ENCODE measurements at regions not wholly inside any gene's neighbourhood (a gene's known extent, or its start where the extent isn't known, plus 50 kb on each side); places are given as distances from the start of the nearest gene placed in this dataset.
"Not testable (repeated sequence)": the region's sequence is repeated elsewhere in the genome, so short reads cannot be mapped to it uniquely, and the experiment has no call there.

DNA sequence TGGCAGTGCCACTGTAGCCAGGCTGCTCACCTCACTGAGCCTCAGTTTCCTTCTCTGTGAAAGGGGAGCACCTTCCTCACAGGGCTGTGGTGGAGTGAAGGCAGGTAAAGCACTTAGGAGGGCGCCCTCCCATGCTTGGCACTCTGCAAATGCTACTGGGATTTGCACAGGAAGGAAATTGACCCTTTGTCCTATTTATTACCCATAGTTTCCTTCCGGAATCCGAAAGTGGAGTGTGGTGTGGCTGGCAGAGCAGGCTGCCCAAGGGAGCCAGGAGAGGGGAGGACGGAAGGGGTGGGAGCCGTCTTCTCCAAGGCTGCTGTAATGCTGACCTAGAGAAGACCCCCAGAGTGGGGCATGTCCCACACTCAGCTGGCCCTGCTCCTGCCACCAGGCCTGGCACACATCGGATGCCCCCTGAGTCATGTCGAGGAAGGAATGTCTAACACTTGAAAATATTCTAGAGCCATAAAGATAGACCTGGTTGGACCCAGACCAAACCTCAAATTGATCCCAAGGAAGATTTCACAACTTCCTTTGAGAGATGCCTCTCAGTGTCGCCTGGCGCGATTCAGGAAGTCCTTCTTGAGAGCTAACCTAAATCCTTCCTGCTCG is 107.3 kb downstream of the TNFRSF13B start:
- H3K9me3 ChIP-seq (replicated peaks in 1 of 3); H3K36me3 ChIP-seq (replicated peaks in 1 of 2); H3K27me3 ChIP-seq; H3K4me1 ChIP-seq (replicated peaks in 1 of 2); H3K4me3 ChIP-seq; intact Hi-C loops (cut with DNase I); H3K27ac ChIP-seq; DNase-seq: not testable (repeated sequence)
- WGBS, 4 donors, result 68% methylated on average over 5 of the region's 11 CpGs; no CpG with 5 or more reads in 3 of the 4 donors

DNA sequence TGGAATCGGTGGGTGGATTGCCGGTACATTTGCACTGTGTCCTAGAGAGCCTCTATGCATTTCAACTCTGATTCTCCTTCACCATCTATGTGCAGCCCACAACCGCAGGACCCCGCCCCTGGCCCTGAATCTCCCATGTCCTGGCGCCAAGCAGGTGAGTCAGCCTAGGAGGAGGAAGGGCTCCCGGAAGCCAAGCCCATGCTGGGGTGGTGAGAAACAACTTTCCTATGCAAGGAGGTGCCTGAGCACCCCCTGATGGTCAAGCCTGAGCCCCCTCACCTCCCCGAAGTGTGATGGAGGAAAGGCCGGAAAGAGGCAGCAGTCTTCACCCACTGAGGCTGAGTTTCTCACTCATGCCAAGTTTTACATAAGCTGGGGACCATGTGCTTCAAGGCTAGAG is 110.8 kb downstream of the TNFRSF13B start:
- intact Hi-C loops (cut with DNase I), result not testable (repeated sequence)

DNA sequence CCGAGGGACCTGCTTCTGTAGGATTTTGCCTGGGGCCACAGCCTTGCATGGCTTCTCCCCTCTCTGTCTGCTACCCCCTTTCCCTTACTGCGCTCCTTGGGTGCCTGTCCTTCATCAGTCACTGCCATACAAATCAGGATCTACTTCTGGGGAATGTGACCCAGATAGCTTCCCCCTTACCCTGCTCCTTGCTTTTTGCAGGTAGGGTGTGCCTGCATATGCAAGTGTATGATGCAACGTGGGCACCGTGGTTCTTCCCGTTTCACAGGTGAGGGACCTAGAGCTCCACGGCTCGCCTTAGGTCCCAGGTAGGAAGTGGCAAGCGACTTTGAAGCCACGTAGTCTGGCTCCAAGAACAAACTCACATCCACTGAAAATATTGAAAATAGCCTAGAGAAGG is 111.5 kb downstream of the TNFRSF13B start:
- H3K36me3 ChIP-seq (replicated peaks in 1 of 2); DNase-seq; H3K4me3 ChIP-seq; H3K9me3 ChIP-seq (replicated peaks in 1 of 3); H3K27ac ChIP-seq; H3K4me1 ChIP-seq (replicated peaks in 1 of 2); intact Hi-C loops (cut with DNase I); H3K27me3 ChIP-seq: not testable (repeated sequence)
- 86 to 91% (median 88%) methylated on average over 9 of the region's 9 CpGs for WGBS, 4 donors

More for the DNA sequence above, 110.8 kb downstream of the TNFRSF13B start:
- not testable (repeated sequence) for H3K27ac ChIP-seq; H3K27me3 ChIP-seq; H3K4me1 ChIP-seq (replicated peaks in 1 of 2); H3K36me3 ChIP-seq (replicated peaks in 1 of 2); DNase-seq; H3K9me3 ChIP-seq (replicated peaks in 1 of 3); H3K4me3 ChIP-seq
- 63 to 85% (median 77%) methylated on average over 3 to 8 of the region's 8 CpGs for WGBS, 4 donors

DNA sequence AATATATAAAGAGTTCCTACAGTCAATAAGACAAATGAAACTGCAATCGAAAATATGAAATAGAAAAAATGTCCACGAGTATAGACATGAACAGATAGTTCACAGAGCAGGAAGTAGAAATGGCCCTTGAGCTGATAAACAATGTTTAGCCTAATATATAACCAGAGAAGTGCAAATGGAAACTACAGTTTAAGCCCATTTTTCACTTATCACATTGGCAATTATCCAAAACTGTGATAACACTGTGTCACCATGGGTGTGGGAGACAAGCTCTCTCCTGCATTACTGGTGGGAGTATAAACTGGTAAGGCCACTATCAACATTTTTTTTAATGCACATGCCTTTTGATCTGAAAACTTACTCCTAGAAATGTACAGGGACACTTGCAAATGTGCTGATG is 112.4 kb downstream of the TNFRSF13B start:
- H3K36me3 ChIP-seq (replicated peaks in 1 of 2); DNase-seq; H3K9me3 ChIP-seq (replicated peaks in 1 of 3); H3K27me3 ChIP-seq; intact Hi-C loops (cut with DNase I); H3K4me1 ChIP-seq (replicated peaks in 1 of 2); H3K4me3 ChIP-seq; H3K27ac ChIP-seq: not testable (repeated sequence)
- 51 to 100% (median 83%) methylated on average over 1 to 2 of the region's 2 CpGs for WGBS, 4 donors

DNA sequence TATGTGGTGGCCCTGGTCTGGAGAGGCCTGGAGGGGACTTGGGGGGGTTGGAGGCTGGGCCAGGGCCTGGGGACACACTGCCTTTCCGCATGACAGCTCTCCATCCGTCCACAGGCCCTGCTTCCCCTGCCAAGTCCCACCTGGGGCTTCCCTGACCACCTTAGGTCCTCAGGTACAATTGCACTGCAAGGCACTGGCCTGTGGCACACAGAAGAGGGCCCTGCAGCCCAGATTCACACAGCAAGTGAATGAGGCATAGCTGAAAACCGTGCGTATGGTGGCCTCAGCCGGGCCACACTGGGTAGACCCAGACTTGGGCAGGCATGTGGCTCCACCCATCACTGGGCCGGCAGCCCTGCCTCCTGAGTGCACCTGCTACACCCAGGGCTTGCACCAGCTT is 114.2 kb downstream of the TNFRSF13B start:
- H3K27ac ChIP-seq; H3K4me3 ChIP-seq; intact Hi-C loops (cut with DNase I); H3K4me1 ChIP-seq (replicated peaks in 1 of 2); DNase-seq; H3K36me3 ChIP-seq (replicated peaks in 1 of 2); H3K27me3 ChIP-seq; H3K9me3 ChIP-seq (replicated peaks in 1 of 3): not testable (repeated sequence)
- 68 to 81% (median 80%) methylated on average over 3 to 6 of the region's 6 CpGs; no CpG with 5 or more reads in 1 of the 4 donors for WGBS, 4 donors

DNA sequence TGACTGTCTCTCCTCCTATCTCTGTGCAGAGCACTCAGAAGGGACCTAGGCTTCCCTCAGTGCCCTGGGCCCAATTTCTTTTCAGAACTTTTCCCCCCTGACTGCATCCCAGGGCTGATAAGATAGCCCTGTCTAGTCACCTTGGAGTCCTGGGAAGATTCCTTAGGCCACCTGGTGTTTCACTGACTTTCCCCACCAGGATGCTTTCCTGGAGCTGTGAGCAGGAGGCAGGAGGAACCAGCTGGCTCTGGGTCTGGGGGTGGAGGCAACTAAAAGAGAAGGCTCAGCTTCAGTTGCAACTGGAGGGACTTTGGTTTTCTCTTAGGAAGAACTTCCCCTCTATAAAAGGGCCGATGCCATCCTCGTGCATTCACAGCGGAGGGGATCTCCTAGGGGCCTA is 115.1 kb downstream of the TNFRSF13B start:
- H3K36me3 ChIP-seq (replicated peaks in 1 of 2); H3K4me3 ChIP-seq; H3K4me1 ChIP-seq (replicated peaks in 1 of 2); intact Hi-C loops (cut with DNase I); H3K27me3 ChIP-seq; H3K27ac ChIP-seq; H3K9me3 ChIP-seq (replicated peaks in 1 of 3); DNase-seq: not testable (repeated sequence)
- 77 to 85% (median 82%) methylated on average over 3 of the region's 3 CpGs; no CpG with 5 or more reads in 1 of the 4 donors for WGBS, 4 donors

DNA sequence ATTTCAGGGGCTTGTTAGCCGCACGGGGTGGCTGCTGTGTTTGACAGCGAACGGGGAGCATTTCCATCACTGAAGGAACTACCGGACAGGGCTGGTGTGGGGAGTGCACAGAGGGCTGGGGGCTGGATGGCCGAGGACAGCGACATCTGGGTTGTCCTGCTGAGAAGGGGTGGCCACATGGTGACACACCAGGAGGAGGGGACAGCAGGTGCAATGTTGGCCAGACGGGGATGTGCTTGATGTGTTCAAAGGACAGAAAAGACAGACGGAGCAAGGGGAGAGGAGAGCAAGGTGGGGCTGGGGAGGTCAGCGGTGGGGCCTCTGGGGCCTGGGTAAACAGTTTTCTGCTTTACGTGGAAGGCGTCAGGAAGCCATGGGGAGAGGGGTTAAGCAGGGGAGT is 115.7 kb downstream of the TNFRSF13B start:
- H3K27me3 ChIP-seq; H3K4me1 ChIP-seq (replicated peaks in 1 of 2); H3K9me3 ChIP-seq (replicated peaks in 1 of 3); H3K36me3 ChIP-seq (replicated peaks in 1 of 2); DNase-seq; H3K27ac ChIP-seq; intact Hi-C loops (cut with DNase I); H3K4me3 ChIP-seq: not testable (repeated sequence)
- WGBS, 4 donors, result 56 to 72% (median 63%) methylated on average over 12 of the region's 12 CpGs

DNA sequence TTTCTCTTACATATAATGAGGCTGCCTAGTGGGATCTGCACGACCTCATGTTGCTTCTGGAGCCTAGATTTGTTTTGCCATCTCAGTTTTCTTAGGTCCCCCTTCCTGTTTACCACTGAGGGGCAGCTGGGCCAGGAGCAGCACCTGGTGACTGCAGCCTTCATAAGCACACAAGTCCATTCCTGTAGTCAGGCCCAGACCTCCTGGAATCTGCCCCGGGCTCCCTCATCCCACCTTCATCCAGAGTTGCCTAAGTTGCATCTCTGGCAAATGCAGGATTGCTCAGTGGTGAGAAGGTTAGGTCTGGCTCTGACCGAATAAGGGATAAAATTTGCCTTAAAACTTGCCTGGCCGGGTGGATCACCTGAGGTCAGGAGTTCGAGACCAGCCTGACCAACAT is 117.3 kb downstream of the TNFRSF13B start:
- H3K4me3 ChIP-seq; H3K27me3 ChIP-seq; DNase-seq; intact Hi-C loops (cut with DNase I); H3K36me3 ChIP-seq (replicated peaks in 1 of 2); H3K27ac ChIP-seq; H3K4me1 ChIP-seq (replicated peaks in 1 of 2); H3K9me3 ChIP-seq (replicated peaks in 1 of 3): not testable (repeated sequence)
- 77 to 84% (median 81%) methylated on average over 5 of the region's 5 CpGs for WGBS, 4 donors
